KMS-11 (cell line): ENCODE measurements at regions not wholly inside any gene's neighbourhood (a gene's known extent, or its start where the extent isn't known, plus 50 kb on each side); places are given as distances from the start of the nearest gene placed in this dataset.

Experiments used
- H2AFZ ChIP-seq: fragments of 200-600 bp; sonication (generic); 2 replicates; pipeline ENCODE4 v1.6.1; 2016; ENCODE audit warnings: antibody characterized with exemption, mixed run types, low read depth
- H3K27ac ChIP-seq: fragments of 200-600 bp; sonication (generic); 2 replicates; pipeline ENCODE4 v1.6.1; 2016; ENCODE audit warnings: mild to moderate bottlenecking, mixed run types
- H3K27me3 ChIP-seq: fragments of 200-600 bp; sonication (generic); 2 replicates; pipeline ENCODE4 v1.6.1; 2017; ENCODE audit warnings: mild to moderate bottlenecking, low read depth, mixed run types, moderate library complexity; ENCODE audit not compliant: insufficient read depth
- H3K36me3 ChIP-seq: fragments of 200-600 bp; sonication (generic); 2 replicates; pipeline ENCODE4 v1.6.1; 2017; ENCODE audit warnings: mild to moderate bottlenecking, mixed run types; ENCODE audit not compliant: insufficient read depth
- H3K4me1 ChIP-seq: fragments of 200-600 bp; sonication (generic); 2 replicates; pipeline ENCODE4 v1.6.1; 2016; ENCODE audit warnings: mild to moderate bottlenecking, low read depth, mixed run types; ENCODE audit not compliant: poor library complexity, severe bottlenecking
- H3K4me2 ChIP-seq: fragments of 200-600 bp; sonication (generic); 2 replicates; pipeline ENCODE4 v1.7.0; 2016; ENCODE audit warnings: mild to moderate bottlenecking, mixed run types
- H3K4me3 ChIP-seq: fragments of 200-600 bp; sonication (generic); IDR thresholded peaks from 2 replicates; pipeline ENCODE4 v1.6.1; 2017; ENCODE audit warnings: low read depth, low read length, mixed read lengths; ENCODE audit not compliant: insufficient read depth
- H3K79me2 ChIP-seq: fragments of 200-600 bp; sonication (generic); 2 replicates; pipeline ENCODE4 v1.6.1; 2016; ENCODE audit warnings: low read depth, mixed run types; ENCODE audit not compliant: insufficient read depth
- H3K9ac ChIP-seq: fragments of 200-600 bp; sonication (generic); 2 replicates; pipeline ENCODE4 v1.6.1; 2016; ENCODE audit warnings: mild to moderate bottlenecking, mixed run types
- H4K20me1 ChIP-seq: fragments of 200-600 bp; sonication (generic); 2 replicates; pipeline ENCODE4 v1.6.1; 2016; ENCODE audit warnings: mild to moderate bottlenecking, mixed run types; ENCODE audit not compliant: insufficient read depth
- CTCF ChIP-seq: fragments of 200-600 bp; sonication (generic); conservative IDR thresholded peaks from 2 replicates; pipeline ENCODE4 v1.6.1; 2017; ENCODE audit warnings: low read depth, mild to moderate bottlenecking, antibody characterized with exemption, low read length, moderate library complexity, mixed read lengths

GRCh38 chr16:61030616-61031015, 1005.6 kb downstream of the CDH8 start:
- no peak for TF ChIP-seq CTCF
- H3K4me1 ChIP-seq = no peaks in the 10 kb centered on the region
- no peaks in the 10 kb centered on the region for H3K27me3 ChIP-seq
- H3K4me3 ChIP-seq = no peak overlapping the region
- no peak overlapping the region for H3K9ac ChIP-seq
- no peaks in the 10 kb centered on the region for H3K79me2 ChIP-seq
- no peak overlapping the region for H2AFZ ChIP-seq
- H3K27ac ChIP-seq = no peak overlapping the region
- H3K36me3 ChIP-seq = no peaks in the 10 kb centered on the region
- H3K4me2 ChIP-seq = no peak overlapping the region
- no peaks in the 10 kb centered on the region for H4K20me1 ChIP-seq

GRCh38 chr16:61024180-61024900, 1011.9 kb downstream of the CDH8 start:
- Histone ChIP-seq H3K4me2 (no peak overlapping the region), H3K9ac (no peak overlapping the region), H4K20me1 (no peaks in the 10 kb centered on the region), H3K79me2 (no peaks in the 10 kb centered on the region), H3K36me3 (no peaks in the 10 kb centered on the region), H3K4me3 (no peak overlapping the region), H3K27me3 (no peaks in the 10 kb centered on the region), H3K27ac (no peak overlapping the region), H2AFZ (no peak overlapping the region), H3K4me1 (no peaks in the 10 kb centered on the region)
- no peak for TF ChIP-seq CTCF

- no peak overlapping the region for H3K4me2 ChIP-seq
- no peaks in the 10 kb centered on the region for H3K36me3 ChIP-seq
- H3K9ac ChIP-seq = no peak overlapping the region
- H2AFZ ChIP-seq = no peak overlapping the region
- TF ChIP-seq CTCF = no peak
- no peaks in the 10 kb centered on the region for H3K27me3 ChIP-seq
- H3K79me2 ChIP-seq = no peaks in the 10 kb centered on the region
- H3K4me3 ChIP-seq = no peak overlapping the region
- no peaks in the 10 kb centered on the region for H3K4me1 ChIP-seq
- H3K27ac ChIP-seq = no peak overlapping the region
- no peaks in the 10 kb centered on the region for H4K20me1 ChIP-seq
Observed at GRCh38 chr16:61014869-61015268, 1021.4 kb downstream of the CDH8 start.

GRCh38 chr16:61007694-61008093, 1028.5 kb downstream of the CDH8 start:
- Histone ChIP-seq H3K27ac (no peak overlapping the region), H3K4me3 (no peak overlapping the region), H2AFZ (no peak overlapping the region), H3K4me2 (no peak overlapping the region), H3K27me3 (no peaks in the 10 kb centered on the region), H3K4me1 (no peaks in the 10 kb centered on the region), H4K20me1 (no peaks in the 10 kb centered on the region), H3K36me3 (no peaks in the 10 kb centered on the region), H3K79me2 (no peaks in the 10 kb centered on the region), H3K9ac (no peak overlapping the region)
- no peak for TF ChIP-seq CTCF
